Ovary (tissue), 3 donors: ENCODE measurements at regions not wholly inside any gene's neighbourhood (a gene's known extent, or its start where the extent isn't known, plus 50 kb on each side); places are given as distances from the start of the nearest gene placed in this dataset.

Experiments used
- CTCF ChIP-seq, 3 donors: fragments of 450-650 bp in 2 of 3; fragments of 200-600 bp in 1 of 3; IDR thresholded peaks; one replicate each; pipeline versions ENCODE4 v1.5.1 to v1.8.0; 2016 to 2022; ENCODE audit warnings: antibody characterized with exemption in 3 of 3, mild to moderate bottlenecking in 1 of 3
- POLR2A ChIP-seq: fragments of 450-650 bp; IDR thresholded peaks from one replicate; pipeline ENCODE4 v1.6.1; 2017; ENCODE audit warnings: antibody characterized with exemption, mild to moderate bottlenecking, moderate library complexity
- donor health status: DM: no; HTN: no; CAD: no.

- no peak for TF ChIP-seq CTCF (IDR thresholded peaks at IDR 0.05)
- no peak for TF ChIP-seq POLR2A
Observed at GRCh38 chr2:187900021-187900420, 345.8 kb upstream of the TFPI start.
